Fibroblast of upper back skin (primary cell): ENCODE measurements at regions not wholly inside any gene's neighbourhood (a gene's known extent, or its start where the extent isn't known, plus 50 kb on each side); places are given as distances from the start of the nearest gene placed in this dataset.

Experiments used
- DNase-seq: peaks from one replicate; pipeline ENCODE4 v3.0.0-alpha.2; 2013

DNA sequence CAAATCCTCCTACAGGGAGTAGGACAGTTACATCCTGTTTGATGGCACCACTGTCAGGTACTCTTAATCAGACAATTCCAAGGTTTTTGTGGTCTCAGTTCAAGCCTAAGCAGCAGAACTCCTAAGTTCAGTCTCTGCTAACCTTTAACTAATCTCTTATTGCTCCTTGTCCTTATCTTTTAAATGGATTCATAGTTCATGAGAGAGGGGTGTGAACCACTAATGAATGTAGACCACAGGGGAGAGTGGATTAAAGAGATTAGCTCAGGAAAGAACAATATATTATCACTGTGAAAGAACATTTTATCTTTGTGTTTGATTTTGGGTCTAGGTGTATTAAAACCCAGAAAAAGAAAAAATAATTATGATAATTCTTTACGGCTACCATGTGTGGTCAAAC is 168.9 kb downstream of the DCK start:
- DNase-seq = no peak

DNA sequence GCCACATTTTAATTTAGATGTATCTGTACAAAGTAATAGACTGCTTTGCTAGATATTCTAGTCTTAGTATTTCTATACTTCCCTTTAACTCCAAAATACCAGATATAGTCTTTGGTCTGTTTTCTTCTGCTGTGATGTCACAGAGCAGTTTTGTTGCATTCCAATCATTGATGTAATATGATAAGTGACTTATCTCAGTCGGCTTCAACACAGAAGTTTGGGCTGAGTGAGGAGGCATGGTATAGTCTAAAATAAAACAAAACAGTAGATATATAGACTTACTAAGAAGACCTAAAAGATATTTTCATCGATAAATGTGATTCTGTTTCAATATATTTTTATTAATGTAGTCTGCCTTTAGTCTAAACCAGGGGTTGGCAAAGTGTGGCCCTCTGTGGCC is 169.9 kb downstream of the DCK start:
- no peak for DNase-seq

DNA sequence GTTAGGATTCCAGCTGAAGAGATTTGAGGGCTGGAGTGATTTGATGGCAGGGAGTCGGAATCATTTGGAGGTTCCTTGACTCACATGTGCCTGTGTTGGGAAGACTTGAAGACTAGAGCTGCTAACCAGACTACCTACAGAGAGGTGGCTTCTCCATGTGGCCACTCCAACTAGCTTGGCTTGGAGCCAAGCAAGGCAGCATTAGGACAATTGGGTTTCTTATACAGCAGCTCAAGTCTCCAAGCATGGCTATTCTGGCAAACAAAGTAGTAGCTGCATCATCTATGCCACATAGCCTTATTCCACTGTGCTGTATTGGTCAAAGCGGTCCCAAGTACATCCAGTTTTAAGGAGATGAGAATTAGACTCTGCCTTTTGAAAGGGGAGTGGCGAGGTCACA is 171.7 kb upstream of the SLC4A4 start:
- DNase-seq = no peak

- DNase-seq = no peak
Measured at GRCh38 chr4:71171592-71171991, 167.2 kb upstream of the SLC4A4 start.

DNA sequence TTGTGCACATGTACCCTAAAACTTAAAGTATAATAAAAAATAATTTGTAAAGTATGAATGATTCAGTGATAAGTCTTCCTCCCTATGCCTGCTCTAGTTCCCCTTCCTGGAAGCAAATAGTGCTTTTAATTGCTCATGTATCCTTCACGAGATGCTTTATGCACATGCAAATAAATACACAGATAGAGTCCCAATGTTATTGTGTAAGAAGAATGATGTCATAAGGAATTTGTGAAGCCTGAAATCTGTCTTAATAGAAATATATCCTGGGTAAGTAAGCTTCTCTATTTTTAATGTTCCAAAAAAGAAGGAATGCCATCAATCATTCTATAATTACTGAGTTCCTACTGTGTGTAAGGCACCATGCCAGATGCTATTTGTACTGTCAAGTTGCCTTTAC is 157.5 kb upstream of the SLC4A4 start:
- DNase-seq = no peak

DNA sequence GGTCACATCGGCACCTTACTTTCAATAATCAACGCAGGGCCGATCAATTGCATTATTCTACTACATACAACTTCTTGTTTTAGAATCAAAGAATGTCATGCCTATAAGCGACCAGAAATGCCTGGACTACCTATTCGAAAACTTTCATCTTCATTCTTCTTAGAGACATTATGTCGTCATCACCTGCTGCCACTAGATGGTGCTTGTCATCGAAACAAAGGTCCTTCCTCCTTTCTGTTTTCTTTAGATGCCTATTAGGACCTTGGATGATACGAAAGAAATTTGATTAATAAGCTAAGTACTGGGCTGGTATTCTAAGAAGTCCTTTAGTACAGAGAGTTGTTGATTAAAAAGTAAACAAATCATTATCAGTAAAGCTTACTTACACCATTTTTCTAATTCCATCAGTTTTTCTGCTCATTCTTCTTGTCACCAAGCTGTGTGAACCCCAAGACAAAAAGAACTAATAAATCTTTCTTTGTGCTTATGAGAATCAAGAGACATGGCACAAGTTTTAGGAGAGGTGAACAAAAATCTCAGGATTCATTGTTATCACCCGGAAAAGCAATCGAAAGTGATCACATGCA is 154.5 kb upstream of the SLC4A4 start:
- DNase-seq = peak; percentile 69

DNA sequence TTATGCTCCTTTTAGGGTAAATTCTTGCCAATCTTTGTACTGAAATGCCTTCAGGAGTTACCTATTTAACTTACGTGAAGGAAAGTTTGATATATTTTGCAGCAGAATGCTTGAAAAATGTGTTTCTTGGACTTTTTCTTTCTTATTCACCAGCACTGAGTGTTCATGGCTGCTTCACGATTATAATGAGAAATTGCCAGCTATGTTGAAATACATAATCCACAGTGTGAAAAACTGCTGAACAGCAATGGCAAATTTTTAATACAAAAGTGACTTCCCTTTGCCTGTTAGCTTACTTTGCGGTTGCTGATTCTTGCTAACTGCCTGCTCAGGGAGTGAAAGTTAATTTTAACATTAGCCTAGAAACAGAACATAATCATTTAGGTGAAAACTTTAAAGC is 153.8 kb upstream of the SLC4A4 start:
- no peak for DNase-seq

DNA sequence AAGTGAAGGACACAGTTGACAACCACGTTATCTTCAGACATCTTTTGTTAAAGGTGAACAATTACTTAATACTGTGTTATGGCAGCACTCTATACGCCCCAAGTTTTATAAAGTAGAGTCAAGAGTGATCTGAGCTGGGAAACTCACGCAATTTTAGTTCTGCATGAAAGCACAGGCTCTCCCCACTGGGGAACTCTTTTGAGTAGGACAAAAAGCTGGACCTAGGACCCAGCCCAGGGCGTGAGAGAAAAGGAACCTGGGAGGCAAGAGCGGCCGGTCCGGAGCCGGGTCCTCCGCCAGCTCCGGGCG is 152.6 kb upstream of the SLC4A4 start:
- no peak for DNase-seq

- DNase-seq = peak; percentile 51
Measured at GRCh38 chr4:71186566-71187403, 152.0 kb upstream of the SLC4A4 start.

DNA sequence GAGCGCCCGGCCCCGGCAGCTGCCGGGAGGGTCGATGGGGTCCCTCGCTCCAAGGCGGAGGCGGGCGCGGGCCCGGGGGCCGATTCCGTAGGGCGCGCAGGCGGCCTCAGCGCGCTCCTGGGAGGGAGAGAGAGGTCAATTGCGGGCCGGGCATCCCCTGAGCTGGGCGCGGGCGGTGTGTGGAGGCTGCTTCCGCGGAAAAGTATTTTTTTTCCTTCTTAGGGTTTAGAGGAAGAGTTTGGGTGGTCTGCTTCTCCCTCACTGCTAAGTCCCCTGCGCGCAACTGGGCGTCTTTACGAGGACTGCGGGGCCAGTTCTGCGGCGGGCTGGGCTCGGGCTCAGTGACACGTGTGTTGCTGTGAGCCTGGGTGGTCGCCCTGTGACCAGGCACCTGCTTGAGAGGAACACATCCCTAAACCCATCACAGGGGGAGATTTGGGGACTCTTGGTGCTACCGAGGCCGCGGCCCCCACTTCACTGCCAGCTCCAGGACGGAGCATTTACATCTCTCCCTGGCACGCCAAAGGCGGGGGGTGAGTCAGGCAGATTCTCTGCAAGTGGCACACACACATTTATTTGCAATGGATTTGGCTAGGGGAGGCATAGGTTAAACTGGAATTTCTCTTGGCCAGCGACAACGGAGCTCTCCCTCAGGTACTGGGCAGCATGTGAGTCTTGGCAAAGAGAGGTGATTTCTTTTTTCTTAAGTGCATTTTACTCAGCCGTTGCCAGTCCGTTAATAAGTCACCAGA is 151.2 kb upstream of the SLC4A4 start:
- DNase-seq = no peak

DNA sequence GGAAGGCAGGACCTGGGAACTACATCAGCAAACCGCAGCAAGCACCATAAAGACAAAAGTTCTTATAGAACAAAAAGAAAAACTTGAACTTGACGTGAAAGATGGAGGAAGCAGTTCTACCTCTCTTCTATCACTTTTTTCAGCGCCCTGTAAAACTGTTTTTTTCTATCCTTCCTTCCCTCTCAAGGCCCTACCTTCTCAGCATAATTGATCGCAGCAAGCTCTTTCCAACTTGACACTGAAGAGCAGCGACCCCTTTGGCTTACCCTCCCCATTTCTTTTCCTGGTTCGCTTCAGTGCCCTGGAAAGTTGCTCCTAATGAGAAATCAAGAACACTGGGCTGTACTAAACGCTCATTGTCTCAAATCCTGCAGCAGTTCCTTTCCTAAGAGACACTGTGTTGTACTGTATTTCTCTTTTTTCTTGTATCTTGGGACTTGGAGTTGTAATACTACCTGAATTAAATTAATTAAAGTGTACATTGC is 150.6 kb upstream of the SLC4A4 start:
- peak; percentile 20 for DNase-seq

DNA sequence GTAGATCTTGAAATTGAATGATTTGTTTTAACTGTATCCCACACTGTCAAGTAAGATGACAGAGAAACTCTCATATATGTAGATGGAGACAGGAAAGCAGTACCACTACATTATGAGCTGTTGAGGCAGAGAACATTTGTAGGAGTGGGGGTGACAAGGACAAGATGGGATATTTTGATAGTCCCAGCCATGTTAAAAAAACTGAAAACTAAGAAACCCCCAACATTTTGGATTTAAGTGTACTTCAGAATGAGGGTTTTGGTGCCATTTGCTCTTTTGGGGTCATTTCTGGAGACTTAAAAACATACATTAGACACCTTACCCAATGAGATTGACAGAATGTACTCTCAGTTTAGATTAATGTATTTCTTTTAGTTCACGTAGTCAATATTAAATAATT is 149.9 kb upstream of the SLC4A4 start:
- no peak for DNase-seq

- DNase-seq = peak; percentile 52
Measured at GRCh38 chr4:71189471-71189870, 149.3 kb upstream of the SLC4A4 start.

GRCh38 chr4:71194454-71194853 is 144.4 kb upstream of the SLC4A4 start:
- DNase-seq = no peak

DNA sequence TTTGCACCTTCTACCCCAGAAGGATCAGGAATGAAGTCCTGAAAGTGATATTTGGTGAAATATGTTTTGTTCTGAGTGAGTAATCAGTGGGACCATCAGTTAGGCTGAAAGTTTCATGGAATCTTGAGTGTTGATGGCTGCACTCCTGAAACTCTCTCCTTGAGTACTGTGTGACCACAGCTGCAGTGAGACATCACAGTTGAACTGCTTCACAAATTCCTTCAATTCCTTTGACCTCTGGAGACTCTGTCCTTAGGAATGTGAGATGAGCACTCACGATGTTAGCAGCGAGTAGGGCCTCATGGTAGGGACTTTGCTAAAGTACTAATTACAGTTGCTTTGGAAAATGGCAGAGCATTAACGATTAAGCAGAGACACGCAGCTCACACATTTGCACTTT is 142.9 kb upstream of the SLC4A4 start:
- DNase-seq = peak; percentile 95

GRCh38 chr4:71198958-71199357 is 139.9 kb upstream of the SLC4A4 start:
- no peak for DNase-seq

- no peak for DNase-seq
Measured at GRCh38 chr4:71201057-71201456, 137.8 kb upstream of the SLC4A4 start.

GRCh38 chr4:71201817-71202576 is 136.8 kb upstream of the SLC4A4 start:
- DNase-seq = no peak

DNA sequence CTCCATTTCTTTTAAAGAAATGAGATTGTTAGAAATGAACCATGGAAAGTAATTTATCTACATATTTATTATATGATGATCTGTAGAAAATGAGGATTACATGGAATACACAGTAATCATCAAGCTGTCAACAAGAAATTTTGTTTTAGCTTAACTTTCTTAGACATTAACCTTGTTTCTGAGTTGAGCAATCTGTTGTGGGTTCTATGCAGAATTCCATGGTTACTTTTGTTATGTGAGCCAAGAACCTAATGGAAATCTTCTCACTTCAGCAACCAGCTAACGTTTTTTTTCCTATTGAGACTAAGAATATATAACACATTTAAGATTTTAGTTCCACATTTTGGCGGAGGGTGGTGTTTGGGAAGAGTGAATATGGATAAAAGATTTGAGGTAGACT is 136.1 kb upstream of the SLC4A4 start:
- peak; percentile 56 for DNase-seq

DNA sequence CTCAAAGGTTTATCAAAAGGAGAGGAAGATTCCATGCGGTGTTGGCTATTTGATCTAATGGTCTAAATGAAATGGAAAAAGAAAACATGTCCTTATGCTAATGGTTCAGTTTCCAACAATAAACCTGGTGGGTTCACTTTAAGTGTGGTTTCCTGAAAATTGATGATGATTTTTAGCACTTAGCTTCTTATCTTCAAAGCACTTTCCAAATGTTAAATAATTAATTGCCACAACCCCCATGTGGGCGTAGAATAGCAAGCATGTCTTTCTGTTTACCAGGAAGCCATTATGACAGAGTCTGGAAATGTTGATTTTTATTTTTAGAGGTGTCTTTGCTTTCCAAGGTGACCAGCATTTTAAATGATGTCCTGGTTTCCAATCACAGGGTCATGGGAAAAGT is 134.8 kb upstream of the SLC4A4 start:
- DNase-seq = no peak

DNA sequence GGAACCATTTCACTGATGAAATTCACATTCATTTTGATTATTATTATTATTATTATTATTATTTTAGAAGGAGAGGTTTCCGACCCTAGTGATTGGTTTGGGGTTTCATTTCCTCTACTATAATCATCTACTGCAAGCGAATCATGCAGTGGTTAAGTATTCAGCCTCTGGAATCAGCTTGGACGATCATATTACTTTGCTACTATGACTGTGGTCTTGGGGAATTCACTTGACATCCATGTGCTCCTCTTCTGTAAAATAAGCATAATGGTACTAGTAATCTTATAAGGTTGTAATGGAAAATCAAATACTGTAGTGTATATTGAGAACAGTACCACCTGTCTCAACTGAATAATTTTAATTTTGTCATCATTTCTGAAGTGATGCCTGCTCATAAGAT is 132.1 kb upstream of the SLC4A4 start:
- peak; percentile 89 for DNase-seq

DNA sequence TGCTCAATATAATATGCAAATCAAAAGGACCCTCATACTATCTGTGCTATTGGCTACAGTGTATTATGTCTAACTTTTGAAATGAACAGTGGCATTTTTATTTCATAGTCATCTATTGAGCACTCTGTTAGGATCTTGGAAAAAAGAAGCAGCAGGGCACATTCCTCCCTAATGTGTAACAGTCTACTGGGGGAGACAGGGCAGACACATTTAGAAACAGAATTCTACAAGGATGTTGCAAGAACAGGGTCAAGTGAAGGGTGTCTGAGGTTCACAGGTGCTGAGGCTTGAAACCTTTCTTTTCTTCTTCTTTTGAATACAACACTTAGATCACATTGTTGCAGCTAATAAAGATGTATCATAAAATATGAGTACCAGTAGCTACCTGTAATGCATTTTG is 129.7 kb upstream of the SLC4A4 start:
- peak; percentile 87 for DNase-seq

- DNase-seq = peak; percentile 68
Measured at GRCh38 chr4:71210823-71211222, 128.0 kb upstream of the SLC4A4 start.
